ENCODE measurements at regions not wholly inside any gene's neighbourhood (a gene's known extent, or its start where the extent isn't known, plus 50 kb on each side); places are given as distances from the start of the nearest gene placed in this dataset.

GRCh38 chr21:31580866-31581276, 78.6 kb upstream of the SOD1 start:
- TF ChIP-seq CTCF (conservative IDR thresholded peaks at IDR 0.05; ENCODE audit: low read length) (peak; percentile 87), EZH2phosphoT487 (IDR thresholded peaks at IDR 0.05; ENCODE audit: borderline replicate concordance, low read depth, low read length) (no peak)
